Cerebellar cortex (tissue), 1 donor: ENCODE measurements at regions not wholly inside any gene's neighbourhood (a gene's known extent, or its start where the extent isn't known, plus 50 kb on each side); places are given as distances from the start of the nearest gene placed in this dataset.

Experiments
- DNase-seq: peaks from one replicate; pipeline ENCODE4 v3.0.0-alpha.2; 2015; ENCODE audit warnings: low spot score

GRCh38 chr4:187416216-187416615, 579.4 kb upstream of the ZFP42 start:
- no peak for DNase-seq

DNA sequence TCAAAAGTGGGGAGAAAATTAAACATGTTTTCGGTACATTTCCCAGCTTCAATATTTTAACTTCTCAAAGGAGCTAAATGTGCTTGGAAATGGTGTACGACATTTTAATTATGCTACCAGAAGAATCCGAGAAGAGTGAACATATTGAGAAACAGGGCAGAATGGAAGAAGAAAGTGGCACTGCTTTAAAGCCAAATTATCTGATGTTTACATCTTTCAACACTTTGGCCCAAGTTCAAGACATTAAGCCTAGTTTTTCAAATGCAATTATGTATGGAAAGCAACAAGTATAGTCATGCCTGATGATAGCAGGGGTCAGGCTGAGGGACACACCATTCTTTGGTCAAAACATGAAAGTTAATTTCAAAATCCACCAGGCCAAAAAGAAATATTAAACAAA, 577.9 kb upstream of the ZFP42 start:
- DNase-seq, result no peak

- no peak for DNase-seq
These were observed 572.9 kb upstream of the ZFP42 start for GRCh38 chr4:187422655-187423054.

DNA sequence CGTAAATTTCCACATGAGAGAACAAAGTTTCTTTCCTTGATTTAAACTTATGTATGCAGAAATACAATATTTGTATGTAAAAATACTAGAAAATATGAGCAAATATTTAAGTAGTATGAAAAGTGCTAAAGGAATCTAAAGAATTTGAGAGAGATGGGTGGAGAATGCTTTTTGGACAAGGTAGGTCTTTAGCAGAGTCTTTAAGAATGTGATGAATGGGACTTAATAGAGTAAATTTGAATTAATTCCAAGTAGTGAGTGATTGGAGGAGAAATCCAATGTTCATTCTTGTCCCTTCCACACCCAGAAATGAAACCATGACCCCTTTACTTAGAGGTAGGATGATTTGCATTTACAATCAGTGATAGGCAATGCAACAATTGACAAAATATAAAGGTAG, 570.9 kb upstream of the ZFP42 start:
- DNase-seq, result no peak

GRCh38 chr4:187426511-187426910, 569.1 kb upstream of the ZFP42 start:
- DNase-seq, result no peak

DNA sequence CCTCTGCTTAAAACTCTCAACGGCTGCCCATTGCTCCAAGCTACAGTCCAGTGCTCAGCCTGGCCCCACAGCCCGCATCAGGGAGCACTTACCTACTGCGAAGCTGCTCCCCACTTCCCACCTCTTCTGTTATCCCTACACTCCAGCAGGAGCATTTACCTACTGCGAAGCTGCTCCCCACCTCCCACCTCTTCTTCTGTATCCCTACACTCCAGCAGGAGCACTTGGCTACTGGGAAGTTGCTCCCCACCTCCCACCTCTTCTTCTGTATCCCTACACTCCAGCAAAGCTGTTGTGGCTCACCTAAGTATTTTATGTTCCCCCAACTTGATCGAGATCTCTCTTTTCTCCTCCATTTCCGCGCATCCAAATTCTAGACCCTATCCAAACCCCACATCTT, 563.3 kb upstream of the ZFP42 start:
- no peak for DNase-seq

DNA sequence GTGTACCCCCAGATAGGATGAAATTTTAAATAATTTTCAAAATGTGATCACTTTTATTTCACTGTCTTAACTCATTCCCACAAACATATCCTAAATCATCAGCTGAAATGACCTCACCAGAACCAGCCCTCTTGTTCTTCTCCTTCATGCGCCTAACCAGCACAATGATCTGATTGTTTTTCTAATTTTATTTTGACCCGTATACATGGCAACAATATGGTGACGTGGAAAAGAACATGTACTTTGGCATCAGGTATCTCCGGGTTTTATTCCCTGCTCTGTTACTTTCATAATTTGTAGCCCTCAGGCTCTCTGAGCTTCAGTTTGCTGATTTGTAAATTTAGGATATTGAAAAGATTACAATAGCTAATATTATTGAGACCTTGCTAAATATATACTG, 562.4 kb upstream of the ZFP42 start:
- DNase-seq, result no peak

- peak; percentile 28 for DNase-seq
These were observed 559.3 kb upstream of the ZFP42 start for GRCh38 chr4:187436251-187436650.

- no peak for DNase-seq
These were observed 551.5 kb upstream of the ZFP42 start for GRCh38 chr4:187444061-187444460.

GRCh38 chr4:187449702-187450101, 545.9 kb upstream of the ZFP42 start:
- DNase-seq, result no peak

DNA sequence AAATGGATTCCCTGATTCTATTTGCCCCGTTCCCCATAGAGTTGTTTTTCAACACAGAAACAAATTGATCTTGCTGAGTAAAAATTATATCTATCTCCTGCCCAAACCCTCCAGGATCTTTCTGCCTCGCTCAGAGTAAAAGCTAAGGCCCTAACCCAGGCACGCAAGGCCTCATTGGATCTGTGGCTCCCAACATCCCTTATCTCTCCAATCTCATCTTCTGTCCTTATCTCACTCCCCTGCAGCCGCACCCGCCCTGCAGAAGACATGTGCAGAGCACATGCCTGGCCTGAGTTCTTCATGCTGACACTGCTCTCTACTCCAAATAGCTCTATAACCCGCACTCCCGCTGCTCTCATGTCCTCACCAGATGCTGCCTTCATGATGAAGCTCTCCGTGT, 543.8 kb upstream of the ZFP42 start:
- DNase-seq, result no peak

DNA sequence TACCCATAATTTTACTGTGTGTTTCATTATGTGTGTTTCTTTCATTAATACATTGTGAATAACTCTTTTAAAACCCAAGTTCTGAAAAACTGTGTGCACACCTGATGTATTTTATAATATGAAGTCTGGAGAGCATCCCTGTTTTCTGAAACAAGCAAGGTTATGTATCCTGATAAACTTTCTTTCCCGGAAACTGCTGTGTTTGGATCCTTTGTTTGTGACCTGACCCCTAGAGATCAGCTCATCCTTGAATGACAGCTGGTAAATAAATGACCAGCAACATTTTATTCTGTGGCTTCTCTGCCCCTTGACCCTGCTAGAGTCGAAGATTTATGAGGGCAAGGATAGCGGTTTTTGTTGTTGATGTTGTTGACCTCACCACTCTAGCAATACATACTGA, 535.6 kb upstream of the ZFP42 start:
- DNase-seq, result no peak

GRCh38 chr4:187464573-187464972, 531.0 kb upstream of the ZFP42 start:
- no peak for DNase-seq

- no peak for DNase-seq
These were observed 528.3 kb upstream of the ZFP42 start for GRCh38 chr4:187467224-187467623.

- no peak for DNase-seq
These were observed 525.9 kb upstream of the ZFP42 start for GRCh38 chr4:187469627-187470026.

DNA sequence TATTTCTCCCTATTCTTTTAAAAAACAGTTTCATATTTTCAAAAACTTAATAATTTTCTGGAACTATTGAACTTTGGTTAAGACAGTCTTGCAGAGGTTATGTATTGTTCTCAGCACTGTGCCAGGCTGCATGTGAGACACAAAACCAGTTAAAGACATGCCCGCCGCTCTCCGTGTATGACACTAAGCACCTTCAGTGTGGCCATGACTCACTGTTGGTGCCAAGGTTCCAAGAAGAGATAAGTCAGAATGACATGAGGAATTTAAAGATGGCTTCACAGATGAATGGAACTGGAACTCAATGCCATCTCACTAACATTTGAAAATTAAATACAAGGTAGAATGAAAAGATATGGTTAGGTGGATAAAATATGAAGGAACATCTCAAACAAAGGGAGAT, 525.5 kb upstream of the ZFP42 start:
- DNase-seq, result no peak

DNA sequence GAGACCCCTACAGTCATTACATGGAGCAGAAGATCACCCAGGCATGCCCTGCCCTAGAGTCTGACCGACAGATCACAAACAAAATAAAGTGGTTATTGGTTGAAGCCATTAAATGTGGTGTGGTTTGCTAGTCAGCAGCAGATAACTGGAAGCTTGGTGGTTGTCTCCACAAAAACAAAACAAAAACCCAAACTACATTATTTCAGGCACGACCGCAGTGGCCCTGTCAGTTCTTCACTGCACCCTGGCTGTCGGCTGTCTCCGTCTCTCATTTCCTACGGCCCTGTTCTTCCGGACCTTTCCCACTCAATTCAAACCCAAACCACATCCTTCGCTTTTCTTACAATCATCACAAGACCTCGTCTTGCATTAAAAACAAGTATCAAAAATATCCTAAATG, 521.3 kb upstream of the ZFP42 start:
- DNase-seq, result no peak

GRCh38 chr4:187475901-187476300, 519.7 kb upstream of the ZFP42 start:
- DNase-seq, result peak; percentile 56

DNA sequence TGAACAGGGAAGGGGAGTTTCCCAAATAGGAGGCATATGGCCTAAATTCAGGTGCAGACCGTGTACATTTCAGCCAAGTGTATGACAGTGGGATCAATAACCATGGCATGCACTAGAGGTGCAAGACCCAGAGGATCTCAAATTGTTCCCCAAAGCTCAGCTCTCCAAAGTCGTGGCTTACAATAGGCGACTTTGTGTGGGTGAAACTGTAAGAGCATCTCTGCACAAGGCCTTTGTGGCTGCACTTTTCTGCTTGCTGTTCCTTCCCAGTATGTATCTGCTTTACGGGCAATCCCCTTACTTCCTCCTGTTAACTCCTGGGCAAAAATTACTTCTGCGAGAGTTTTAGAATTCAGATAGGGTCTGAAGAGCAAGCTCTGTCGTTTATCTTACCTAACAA, 518.3 kb upstream of the ZFP42 start:
- no peak for DNase-seq

- DNase-seq, result peak; percentile 38
These were observed 517.1 kb upstream of the ZFP42 start for GRCh38 chr4:187478292-187479140.

GRCh38 chr4:187479511-187479910, 516.1 kb upstream of the ZFP42 start:
- no peak for DNase-seq

DNA sequence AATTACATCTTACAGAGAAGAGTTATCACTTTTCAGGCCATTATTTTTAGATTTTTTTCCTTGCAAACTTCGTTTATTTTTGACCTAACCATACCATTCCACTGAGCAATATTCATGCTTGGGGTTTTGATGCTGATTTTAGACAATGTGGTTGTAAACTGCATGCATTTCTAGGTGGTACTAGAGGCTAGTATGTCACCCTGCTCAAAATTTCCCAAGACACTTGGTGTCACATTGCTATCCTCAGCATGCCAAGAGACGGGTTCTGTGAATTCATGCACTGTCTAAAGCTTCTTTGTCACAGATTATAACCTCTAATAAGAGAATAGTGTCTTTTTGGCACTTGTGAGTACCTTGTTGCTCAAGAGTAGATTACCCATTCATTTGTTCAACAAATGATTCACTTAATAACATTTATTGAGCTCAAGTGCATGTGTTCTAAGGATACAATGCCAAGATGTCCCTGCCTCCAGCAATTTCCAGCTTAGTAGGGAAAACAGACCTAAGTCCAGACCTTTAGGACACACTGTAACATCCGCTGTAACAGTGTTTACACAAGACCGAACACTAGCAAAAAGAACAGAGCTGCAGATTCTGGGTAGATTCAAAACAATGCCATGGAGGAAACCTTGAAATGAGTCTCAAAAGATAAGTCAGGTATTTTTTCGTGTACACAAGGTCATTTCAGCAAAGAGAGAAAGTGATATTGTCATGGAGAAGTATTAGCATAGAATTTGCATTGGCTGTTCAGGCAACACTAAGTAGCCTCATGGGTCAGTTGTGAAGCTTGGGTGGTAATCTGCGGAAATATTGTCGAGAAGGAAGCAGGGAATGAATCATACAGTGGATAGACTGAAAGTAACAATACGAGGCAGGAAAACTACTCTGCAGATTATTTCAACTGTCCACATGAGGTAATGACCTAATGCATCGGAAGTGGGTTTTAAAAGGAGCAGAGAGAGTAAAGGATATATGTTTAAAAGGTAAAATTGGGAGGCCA, 515.1 kb upstream of the ZFP42 start:
- no peak for DNase-seq

DNA sequence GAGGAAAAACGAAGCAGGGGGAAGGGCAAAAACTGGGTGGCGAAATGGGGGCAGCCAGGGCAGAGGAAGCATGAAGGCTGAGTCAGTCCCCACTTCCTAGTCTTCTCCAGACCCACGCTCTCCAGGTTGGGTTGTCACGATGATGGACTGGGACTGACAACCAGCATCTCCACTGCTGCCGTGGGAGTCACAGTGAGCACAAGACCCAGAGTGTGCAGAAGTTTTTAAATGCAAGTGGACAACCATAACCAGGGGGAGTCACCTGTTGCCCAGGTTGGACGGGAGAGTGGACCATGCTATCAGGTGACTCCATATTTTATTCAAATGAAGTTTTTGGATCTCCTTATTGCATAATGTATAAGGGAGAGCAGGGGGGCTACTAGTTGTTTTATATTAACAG, 511.4 kb upstream of the ZFP42 start:
- no peak for DNase-seq
